ENCODE measurements at regions not wholly inside any gene's neighbourhood (a gene's known extent, or its start where the extent isn't known, plus 50 kb on each side); places are given as distances from the start of the nearest gene placed in this dataset.

- TF ChIP-seq, protein P1, sequence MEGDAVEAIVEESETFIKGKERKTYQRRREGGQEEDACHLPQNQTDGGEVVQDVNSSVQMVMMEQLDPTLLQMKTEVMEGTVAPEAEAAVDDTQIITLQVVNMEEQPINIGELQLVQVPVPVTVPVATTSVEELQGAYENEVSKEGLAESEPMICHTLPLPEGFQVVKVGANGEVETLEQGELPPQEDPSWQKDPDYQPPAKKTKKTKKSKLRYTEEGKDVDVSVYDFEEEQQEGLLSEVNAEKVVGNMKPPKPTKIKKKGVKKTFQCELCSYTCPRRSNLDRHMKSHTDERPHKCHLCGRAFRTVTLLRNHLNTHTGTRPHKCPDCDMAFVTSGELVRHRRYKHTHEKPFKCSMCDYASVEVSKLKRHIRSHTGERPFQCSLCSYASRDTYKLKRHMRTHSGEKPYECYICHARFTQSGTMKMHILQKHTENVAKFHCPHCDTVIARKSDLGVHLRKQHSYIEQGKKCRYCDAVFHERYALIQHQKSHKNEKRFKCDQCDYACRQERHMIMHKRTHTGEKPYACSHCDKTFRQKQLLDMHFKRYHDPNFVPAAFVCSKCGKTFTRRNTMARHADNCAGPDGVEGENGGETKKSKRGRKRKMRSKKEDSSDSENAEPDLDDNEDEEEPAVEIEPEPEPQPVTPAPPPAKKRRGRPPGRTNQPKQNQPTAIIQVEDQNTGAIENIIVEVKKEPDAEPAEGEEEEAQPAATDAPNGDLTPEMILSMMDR (conservative IDR thresholded peaks at IDR 0.05), result no peak
- H3K9me3 Mint-ChIP-seq, result no peaks in the 10 kb centered on the region
- H3K27ac Mint-ChIP-seq (ENCODE audit: unreplicated experiment), result no peak overlapping the region
- H3K4me1 Mint-ChIP-seq, result no peaks in the 10 kb centered on the region
- no peaks in the 10 kb centered on the region for H3K36me3 Mint-ChIP-seq (ENCODE audit: low read depth)
- no peaks in the 10 kb centered on the region for H3K27me3 Mint-ChIP-seq (ENCODE audit: low read depth)
- no peak overlapping the region for H3K4me3 Mint-ChIP-seq
- no peak for DNase-seq (ENCODE audit: low read depth, low spot score)
Measured at GRCh38 chr3:96071097-96071496, 743.3 kb upstream of the EPHA6 start.

- no peaks in the 10 kb centered on the region for H3K36me3 Mint-ChIP-seq (ENCODE audit: low read depth)
- no peak overlapping the region for H3K27ac Mint-ChIP-seq (ENCODE audit: unreplicated experiment)
- H3K9me3 Mint-ChIP-seq, result no peaks in the 10 kb centered on the region
- H3K4me3 Mint-ChIP-seq, result no peak overlapping the region
- no peaks in the 10 kb centered on the region for H3K4me1 Mint-ChIP-seq
- DNase-seq (ENCODE audit: low read depth, low spot score), result no peak
- TF ChIP-seq, protein P1 (conservative IDR thresholded peaks at IDR 0.05), result no peak
- H3K27me3 Mint-ChIP-seq (ENCODE audit: low read depth), result no peaks in the 10 kb centered on the region
Measured at GRCh38 chr3:96072226-96072625, 742.2 kb upstream of the EPHA6 start.

- no peaks in the 10 kb centered on the region for H3K27me3 Mint-ChIP-seq (ENCODE audit: low read depth)
- TF ChIP-seq, protein P1 (conservative IDR thresholded peaks at IDR 0.05), result no peak
- no peaks in the 10 kb centered on the region for H3K4me1 Mint-ChIP-seq
- H3K36me3 Mint-ChIP-seq (ENCODE audit: low read depth), result no peaks in the 10 kb centered on the region
- DNase-seq (ENCODE audit: low read depth, low spot score), result no peak
- peaks cover 5% of the 10 kb centered on the region for H3K9me3 Mint-ChIP-seq
- H3K4me3 Mint-ChIP-seq, result no peak overlapping the region
- H3K27ac Mint-ChIP-seq (ENCODE audit: unreplicated experiment), result no peak overlapping the region
Measured at GRCh38 chr3:96083610-96084009, 730.8 kb upstream of the EPHA6 start.

DNA sequence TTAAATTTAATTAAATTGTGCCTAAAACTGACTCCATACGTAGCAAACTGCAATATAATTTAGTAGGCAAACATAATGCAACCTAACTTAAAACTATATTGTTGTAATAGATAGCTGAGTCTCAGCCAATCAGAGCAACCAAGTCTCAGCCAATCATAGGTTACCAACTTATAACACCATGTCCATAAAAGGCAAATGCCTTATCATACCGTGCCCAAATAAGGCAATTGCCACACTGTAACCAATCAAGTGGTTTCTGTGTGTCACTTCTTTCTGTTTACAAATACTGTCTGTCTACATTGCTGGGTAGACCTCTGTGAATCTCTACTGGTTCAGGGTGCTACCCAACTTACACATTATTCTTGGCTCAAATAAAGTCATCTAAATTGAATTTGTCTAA lies 728.4 kb upstream of the EPHA6 start:
- TF ChIP-seq, protein P1 (conservative IDR thresholded peaks at IDR 0.05), result no peak
- no peak for DNase-seq (ENCODE audit: low read depth, low spot score)
- H3K9me3 Mint-ChIP-seq, result peaks cover 5% of the 10 kb centered on the region
- H3K4me3 Mint-ChIP-seq, result no peak overlapping the region
- H3K4me1 Mint-ChIP-seq, result no peaks in the 10 kb centered on the region
- H3K27ac Mint-ChIP-seq (ENCODE audit: unreplicated experiment), result no peak overlapping the region
- H3K27me3 Mint-ChIP-seq (ENCODE audit: low read depth), result no peaks in the 10 kb centered on the region
- no peaks in the 10 kb centered on the region for H3K36me3 Mint-ChIP-seq (ENCODE audit: low read depth)

DNA sequence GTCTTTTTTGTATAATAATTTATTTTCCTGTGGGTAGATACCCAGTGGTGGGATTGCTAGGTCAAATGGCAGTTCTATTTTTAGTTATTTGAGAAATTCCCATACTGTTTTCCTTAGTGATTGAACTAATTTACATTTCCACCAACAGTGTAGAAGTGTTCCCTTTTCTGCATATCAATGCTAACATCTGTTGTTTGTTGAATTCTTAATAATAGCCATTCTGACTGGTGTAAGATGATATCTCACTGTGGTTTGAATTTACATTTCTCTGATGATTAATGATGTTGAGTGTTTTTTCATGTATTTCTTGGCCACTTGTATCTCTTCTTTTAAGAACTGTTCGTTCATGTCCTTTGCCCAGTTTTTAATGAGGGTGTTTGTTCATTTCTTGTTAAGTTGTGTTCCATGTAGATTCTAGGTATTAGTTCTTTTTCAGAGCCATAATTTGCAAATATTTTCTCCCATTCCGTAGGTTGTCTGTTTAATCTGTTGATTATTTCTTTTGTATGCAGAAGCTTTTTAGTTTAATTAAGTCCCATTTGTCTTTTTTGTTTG lies 713.3 kb upstream of the EPHA6 start:
- Mint-ChIP-seq H3K27me3 (ENCODE audit: low read depth) (no peaks in the 10 kb centered on the region), H3K27ac (ENCODE audit: unreplicated experiment) (no peak overlapping the region), H3K4me1 (no peaks in the 10 kb centered on the region), H3K4me3 (no peak overlapping the region), H3K9me3 (peaks cover 6% of the 10 kb centered on the region), H3K36me3 (ENCODE audit: low read depth) (no peaks in the 10 kb centered on the region)
- TF ChIP-seq, protein P1 (conservative IDR thresholded peaks at IDR 0.05), result no peak
- DNase-seq (ENCODE audit: low read depth, low spot score), result no peak

Data from neural crest cell (in vitro differentiated cells).